Sigmoid colon (tissue), 6 donors: ENCODE measurements at regions not wholly inside any gene's neighbourhood (a gene's known extent, or its start where the extent isn't known, plus 50 kb on each side); places are given as distances from the start of the nearest gene placed in this dataset.

ENCODE experiments used
- DNase-seq: peaks from one replicate; pipeline ENCODE4 v3.0.0-alpha.2; 2019
- H3K27ac ChIP-seq, 4 donors: fragments of 200-600 bp; sonication (generic); one replicate each; pipeline ENCODE4 v1.5.1; 2016 to 2019; ENCODE audit warnings: mild to moderate bottlenecking in 1 of 4
- H3K27me3 ChIP-seq, 3 donors: fragments of 200-600 bp; sonication (generic); one replicate each; pipeline ENCODE4 v1.5.1; 2019; ENCODE audit warnings: mild to moderate bottlenecking in 1 of 3
- H3K36me3 ChIP-seq, 4 donors: fragments of 200-600 bp; sonication (generic); one replicate each; pipeline ENCODE4 v1.5.1; 2016 to 2019
- H3K4me1 ChIP-seq, 4 donors: fragments of 200-600 bp; sonication (generic); one replicate each; pipeline ENCODE4 v1.5.1; 2017 to 2019
- H3K4me3 ChIP-seq, 4 donors: fragments of 200-600 bp; sonication (generic); one replicate each; pipeline ENCODE4 v1.5.1; 2017 to 2019; ENCODE audit warnings: mild to moderate bottlenecking in 2 of 4, moderate library complexity in 1 of 4
- H3K9me3 ChIP-seq, 4 donors: fragments of 200-600 bp in 3 of 4; sonication (generic) in 3 of 4; one replicate each; pipeline versions ENCODE4 v1.5.1 to v1.6.1; 2013 to 2019
- EP300 ChIP-seq, 4 donors: sonication (generic); formaldehyde crosslinking; IDR thresholded peaks; one replicate each; pipeline ENCODE4 v1.6.1; 2017; ENCODE audit warnings: antibody characterized with exemption in 4 of 4
- POLR2A ChIP-seq, 2 donors: fragments of 450-650 bp; IDR thresholded peaks; one replicate each; pipeline ENCODE4 v1.6.1; 2016; ENCODE audit warnings: antibody characterized with exemption in 2 of 2, mild to moderate bottlenecking in 2 of 2, moderate library complexity in 2 of 2
- POLR2AphosphoS5 ChIP-seq, 4 donors: sonication (generic); formaldehyde crosslinking; IDR thresholded peaks; one replicate each; pipeline ENCODE4 v1.6.1; 2017; ENCODE audit warnings: antibody characterized with exemption in 4 of 4
- WGBS, 2 donors: extraction: QIAGEN DNeasy Blood & Tissue Kit; methylation state at CpG; one replicate each; pipeline ENCODE4 v1.1.7; 2013; 5-methylcytosine and 5-hydroxymethylcytosine counted together
- intact Hi-C: fragments of 100-400 bp; cut with DNase I; formaldehyde crosslinking; loops from one replicate; pipeline ENCODE4 v1.15.1; 2023
- TF ChIP-seq, protein P1 (sequence below), 4 experiments: fragments of 450-650 bp in 3 of 4; fragments of 200-600 bp in 1 of 4; IDR thresholded peaks; one replicate each; pipeline ENCODE4 v1.5.1; 2016 to 2019; ENCODE audit warnings: antibody characterized with exemption in 4 of 4, mild to moderate bottlenecking in 3 of 4, moderate library complexity in 2 of 4
- donor health status: healthy with polysubstance abuse.
- donor health status: healthy.

DNA sequence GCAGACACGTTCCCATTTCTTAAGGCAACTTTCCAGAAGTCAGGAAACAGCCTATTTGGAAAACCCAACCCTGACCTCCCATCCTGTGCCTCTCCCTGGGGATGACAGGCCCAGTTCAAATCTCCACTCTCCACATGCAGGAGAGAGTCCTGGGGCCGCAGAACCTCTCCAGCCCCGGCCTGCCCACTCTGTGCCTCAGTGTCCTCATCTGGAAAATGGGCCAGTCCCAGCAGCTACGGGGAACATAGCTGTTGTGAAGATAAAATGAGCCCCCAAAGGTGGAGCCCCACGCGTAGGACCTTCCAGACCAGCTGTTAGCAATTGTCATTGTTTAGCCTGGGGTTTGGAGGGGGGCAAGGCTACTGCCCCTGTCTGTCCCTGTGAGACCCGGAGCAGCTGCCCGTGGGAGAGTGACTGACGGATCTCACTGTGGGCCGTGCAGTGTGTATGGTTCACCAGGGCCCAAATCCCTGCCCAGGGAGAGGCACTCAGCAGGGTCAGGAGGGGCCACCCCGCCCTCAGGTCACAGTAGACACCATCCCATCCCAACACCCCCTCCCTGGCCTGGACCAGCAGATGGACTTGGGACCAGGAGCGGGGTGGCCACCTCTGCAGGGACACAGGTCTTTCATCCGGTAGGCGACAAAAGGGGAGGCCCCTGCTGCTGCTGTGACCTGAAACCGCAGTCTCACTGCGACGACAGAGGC, 145.9 kb downstream of the CTTN start:
- H3K9me3 ChIP-seq, result no peaks in the 10 kb centered on the region
- H3K27me3 ChIP-seq, result no peaks in the 10 kb centered on the region
- H3K4me1 ChIP-seq, result no peaks in the 10 kb centered on the region
- 86 to 94% methylated on average over 17 of the region's 17 CpGs for WGBS, 2 donors
- intact Hi-C loops, result no loop called here
- no peaks in the 10 kb centered on the region for H3K36me3 ChIP-seq
- TF ChIP-seq, protein P1, sequence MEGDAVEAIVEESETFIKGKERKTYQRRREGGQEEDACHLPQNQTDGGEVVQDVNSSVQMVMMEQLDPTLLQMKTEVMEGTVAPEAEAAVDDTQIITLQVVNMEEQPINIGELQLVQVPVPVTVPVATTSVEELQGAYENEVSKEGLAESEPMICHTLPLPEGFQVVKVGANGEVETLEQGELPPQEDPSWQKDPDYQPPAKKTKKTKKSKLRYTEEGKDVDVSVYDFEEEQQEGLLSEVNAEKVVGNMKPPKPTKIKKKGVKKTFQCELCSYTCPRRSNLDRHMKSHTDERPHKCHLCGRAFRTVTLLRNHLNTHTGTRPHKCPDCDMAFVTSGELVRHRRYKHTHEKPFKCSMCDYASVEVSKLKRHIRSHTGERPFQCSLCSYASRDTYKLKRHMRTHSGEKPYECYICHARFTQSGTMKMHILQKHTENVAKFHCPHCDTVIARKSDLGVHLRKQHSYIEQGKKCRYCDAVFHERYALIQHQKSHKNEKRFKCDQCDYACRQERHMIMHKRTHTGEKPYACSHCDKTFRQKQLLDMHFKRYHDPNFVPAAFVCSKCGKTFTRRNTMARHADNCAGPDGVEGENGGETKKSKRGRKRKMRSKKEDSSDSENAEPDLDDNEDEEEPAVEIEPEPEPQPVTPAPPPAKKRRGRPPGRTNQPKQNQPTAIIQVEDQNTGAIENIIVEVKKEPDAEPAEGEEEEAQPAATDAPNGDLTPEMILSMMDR (IDR thresholded peaks at IDR 0.05), result no peak
- TF ChIP-seq POLR2A (IDR thresholded peaks at IDR 0.05), result no peak
- no peak for TF ChIP-seq POLR2AphosphoS5 (IDR thresholded peaks at IDR 0.05)
- TF ChIP-seq EP300 (IDR thresholded peaks at IDR 0.05), result no peak
- no peak overlapping the region for H3K4me3 ChIP-seq
- DNase-seq, result no peak
- no peak overlapping the region for H3K27ac ChIP-seq

- no peaks in the 10 kb centered on the region for H3K9me3 ChIP-seq
- no peaks in the 10 kb centered on the region for H3K36me3 ChIP-seq
- no peak for DNase-seq
- no peak overlapping the region for H3K27ac ChIP-seq
- intact Hi-C loops, result no loop called here
- 79 to 89% methylated on average over 36 of the region's 36 CpGs for WGBS, 2 donors
- H3K4me1 ChIP-seq, result no peaks in the 10 kb centered on the region
- TF ChIP-seq POLR2AphosphoS5 (IDR thresholded peaks at IDR 0.05) (no peak), EP300 (IDR thresholded peaks at IDR 0.05) (no peak), POLR2A (IDR thresholded peaks at IDR 0.05) (no peak)
- TF ChIP-seq, protein P1 (IDR thresholded peaks at IDR 0.05), result no peak
- H3K27me3 ChIP-seq, result no peaks in the 10 kb centered on the region
- H3K4me3 ChIP-seq, result no peak overlapping the region
Measured at GRCh38 chr11:70544774-70545609, 146.7 kb downstream of the CTTN start.

- intact Hi-C loops, result no loop called here
- Histone ChIP-seq H3K4me3 (no peak overlapping the region), H3K9me3 (no peaks in the 10 kb centered on the region), H3K4me1 (no peaks in the 10 kb centered on the region), H3K27me3 (no peaks in the 10 kb centered on the region), H3K27ac (no peak overlapping the region), H3K36me3 (no peaks in the 10 kb centered on the region)
- DNase-seq, result no peak
- TF ChIP-seq EP300 (IDR thresholded peaks at IDR 0.05), result no peak
- WGBS, 2 donors, result 81 to 90% methylated on average over 5 of the region's 5 CpGs
Measured at GRCh38 chr11:70545610-70545912, 147.2 kb downstream of the CTTN start.

- 81 to 86% methylated on average over 9 of the region's 9 CpGs for WGBS, 2 donors
- Histone ChIP-seq H3K27ac (no peak overlapping the region), H3K27me3 (no peaks in the 10 kb centered on the region), H3K9me3 (no peaks in the 10 kb centered on the region), H3K4me1 (no peaks in the 10 kb centered on the region), H3K36me3 (no peaks in the 10 kb centered on the region), H3K4me3 (no peak overlapping the region)
- TF ChIP-seq EP300 (IDR thresholded peaks at IDR 0.05) (no peak), POLR2A (IDR thresholded peaks at IDR 0.05) (no peak), POLR2AphosphoS5 (IDR thresholded peaks at IDR 0.05) (no peak)
- TF ChIP-seq, protein P1 (IDR thresholded peaks at IDR 0.05), result no peak
- no peak for DNase-seq
- intact Hi-C loops, result no loop called here
Measured at GRCh38 chr11:70546191-70546940, 148.0 kb downstream of the CTTN start.

- no peaks in the 10 kb centered on the region for H3K27me3 ChIP-seq
- no peak overlapping the region for H3K27ac ChIP-seq
- no peaks in the 10 kb centered on the region for H3K9me3 ChIP-seq
- TF ChIP-seq POLR2A (IDR thresholded peaks at IDR 0.05), result no peak
- no peak for TF ChIP-seq EP300 (IDR thresholded peaks at IDR 0.05)
- TF ChIP-seq, protein P1 (IDR thresholded peaks at IDR 0.05), result no peak
- no peak for TF ChIP-seq POLR2AphosphoS5 (IDR thresholded peaks at IDR 0.05)
- no peaks in the 10 kb centered on the region for H3K36me3 ChIP-seq
- 74 to 84% methylated on average over 7 of the region's 7 CpGs for WGBS, 2 donors
- no peaks in the 10 kb centered on the region for H3K4me1 ChIP-seq
- no peak for DNase-seq
- intact Hi-C loops, result no loop called here
- no peak overlapping the region for H3K4me3 ChIP-seq
Measured at GRCh38 chr11:70547386-70547785, 149.1 kb downstream of the CTTN start.
